GM23248 (cell line): ENCODE measurements at regions not wholly inside any gene's neighbourhood (a gene's known extent, or its start where the extent isn't known, plus 50 kb on each side); places are given as distances from the start of the nearest gene placed in this dataset.

Source experiments
- EZH2 ChIP-seq: fragments of 200-600 bp; sonication (generic); IDR thresholded peaks from 2 replicates; pipeline ENCODE4 v1.6.1; 2018; ENCODE audit warnings: antibody characterized with exemption, mild to moderate bottlenecking; ENCODE audit not compliant: insufficient read depth, poor library complexity, severe bottlenecking
- EZH2phosphoT487 ChIP-seq: fragments of 200-600 bp; sonication (generic); IDR thresholded peaks from 2 replicates; pipeline ENCODE4 v1.6.1; 2018; ENCODE audit warnings: antibody characterized with exemption, moderate library complexity, mild to moderate bottlenecking, low read depth; ENCODE audit not compliant: insufficient read depth

- TF ChIP-seq EZH2 (no peak), EZH2phosphoT487 (no peak)
Measured at GRCh38 chr2:125125902-125126301, 1100.8 kb downstream of the CNTNAP5 start.
